ENCODE measurements at regions not wholly inside any gene's neighbourhood (a gene's known extent, or its start where the extent isn't known, plus 50 kb on each side); places are given as distances from the start of the nearest gene placed in this dataset.

DNA sequence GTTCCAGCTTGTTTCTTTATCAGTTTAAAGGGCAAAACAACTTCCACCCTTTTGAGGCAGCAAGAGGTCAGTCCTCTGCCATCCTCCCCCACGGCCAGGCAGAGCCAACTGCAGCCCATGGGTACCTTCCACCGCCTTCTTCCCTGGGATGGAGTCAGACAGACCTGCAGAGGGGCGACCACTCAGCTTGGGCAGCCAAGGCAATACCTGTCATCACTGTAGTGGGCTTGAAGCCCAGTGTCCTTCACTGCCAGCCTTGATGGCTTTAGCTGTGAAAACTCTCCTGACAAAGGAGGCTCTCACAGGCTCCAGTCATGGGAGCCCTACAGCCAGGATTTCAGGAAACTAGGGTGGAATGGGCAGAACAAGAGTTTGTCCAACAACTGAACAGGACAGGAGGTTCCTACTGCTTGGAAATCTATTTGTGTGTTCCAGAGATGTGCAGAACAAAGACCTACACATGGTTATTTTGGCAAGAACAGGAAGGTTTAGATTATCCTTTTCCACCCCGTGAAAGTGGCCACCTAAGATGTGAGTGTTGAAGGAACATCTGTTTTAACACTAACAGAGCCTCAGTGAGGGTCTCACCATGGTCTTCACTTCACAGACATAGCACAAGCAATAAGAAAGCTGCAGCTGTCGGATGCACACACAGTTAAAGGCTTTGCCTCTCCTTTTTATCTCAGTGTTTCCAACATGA lies 93.9 kb upstream of the RMDN2 start:
- TF ChIP-seq, protein P1, sequence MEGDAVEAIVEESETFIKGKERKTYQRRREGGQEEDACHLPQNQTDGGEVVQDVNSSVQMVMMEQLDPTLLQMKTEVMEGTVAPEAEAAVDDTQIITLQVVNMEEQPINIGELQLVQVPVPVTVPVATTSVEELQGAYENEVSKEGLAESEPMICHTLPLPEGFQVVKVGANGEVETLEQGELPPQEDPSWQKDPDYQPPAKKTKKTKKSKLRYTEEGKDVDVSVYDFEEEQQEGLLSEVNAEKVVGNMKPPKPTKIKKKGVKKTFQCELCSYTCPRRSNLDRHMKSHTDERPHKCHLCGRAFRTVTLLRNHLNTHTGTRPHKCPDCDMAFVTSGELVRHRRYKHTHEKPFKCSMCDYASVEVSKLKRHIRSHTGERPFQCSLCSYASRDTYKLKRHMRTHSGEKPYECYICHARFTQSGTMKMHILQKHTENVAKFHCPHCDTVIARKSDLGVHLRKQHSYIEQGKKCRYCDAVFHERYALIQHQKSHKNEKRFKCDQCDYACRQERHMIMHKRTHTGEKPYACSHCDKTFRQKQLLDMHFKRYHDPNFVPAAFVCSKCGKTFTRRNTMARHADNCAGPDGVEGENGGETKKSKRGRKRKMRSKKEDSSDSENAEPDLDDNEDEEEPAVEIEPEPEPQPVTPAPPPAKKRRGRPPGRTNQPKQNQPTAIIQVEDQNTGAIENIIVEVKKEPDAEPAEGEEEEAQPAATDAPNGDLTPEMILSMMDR (IDR thresholded peaks at IDR 0.05; ENCODE audit: unreplicated experiment) = no peak
- no peak overlapping the region for H3K4me3 Mint-ChIP-seq (ENCODE audit: unreplicated experiment)
- H3K36me3 Mint-ChIP-seq (ENCODE audit: low read depth, unreplicated experiment) = no peaks in the 10 kb centered on the region
- peaks cover 9% of the 10 kb centered on the region for H3K4me1 Mint-ChIP-seq (ENCODE audit: unreplicated experiment)
- no peak for DNase-seq (ENCODE audit: low spot score)
- H3K9me3 Mint-ChIP-seq (ENCODE audit: unreplicated experiment) = no peaks in the 10 kb centered on the region
- no peaks in the 10 kb centered on the region for H3K27me3 Mint-ChIP-seq (ENCODE audit: unreplicated experiment)
- H3K27ac Mint-ChIP-seq (ENCODE audit: unreplicated experiment) = no peak overlapping the region

DNA sequence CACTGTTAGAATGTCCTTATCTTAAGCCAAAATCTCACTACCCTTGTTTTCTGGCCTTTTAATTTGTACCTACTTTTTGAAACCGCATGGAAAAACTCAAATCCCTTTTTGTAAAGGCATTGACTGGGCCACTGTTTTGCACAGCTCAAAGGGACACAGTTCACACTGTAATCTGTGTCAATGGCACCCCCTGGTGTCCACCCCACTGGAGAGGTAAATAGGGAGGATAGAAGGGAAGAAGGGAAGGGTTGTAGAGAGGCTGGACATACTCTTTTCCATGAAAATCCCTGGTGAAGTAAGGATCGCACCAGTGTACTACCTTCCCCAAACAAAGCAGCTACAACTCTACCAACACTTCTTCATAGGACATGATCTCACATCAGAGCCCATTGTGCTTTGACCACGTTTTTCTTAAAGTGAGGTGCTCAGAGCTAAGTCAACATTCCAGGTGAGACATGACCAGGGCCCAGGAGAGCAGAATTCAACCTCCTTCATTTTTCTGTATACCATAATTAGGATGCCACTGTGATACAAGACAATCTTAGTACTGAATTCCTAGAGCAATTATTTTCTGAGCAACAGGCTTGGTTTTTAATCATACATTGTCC lies 92.4 kb upstream of the RMDN2 start:
- Mint-ChIP-seq H3K27ac (ENCODE audit: unreplicated experiment) (no peak overlapping the region), H3K4me1 (ENCODE audit: unreplicated experiment) (peaks cover 18% of the 10 kb centered on the region), H3K4me3 (ENCODE audit: unreplicated experiment) (no peak overlapping the region), H3K36me3 (ENCODE audit: low read depth, unreplicated experiment) (no peaks in the 10 kb centered on the region), H3K9me3 (ENCODE audit: unreplicated experiment) (no peaks in the 10 kb centered on the region), H3K27me3 (ENCODE audit: unreplicated experiment) (no peaks in the 10 kb centered on the region)
- TF ChIP-seq, protein P1 (IDR thresholded peaks at IDR 0.05; ENCODE audit: unreplicated experiment) = peak; percentile 66
- peak; percentile 88 for DNase-seq (ENCODE audit: low spot score)

DNA sequence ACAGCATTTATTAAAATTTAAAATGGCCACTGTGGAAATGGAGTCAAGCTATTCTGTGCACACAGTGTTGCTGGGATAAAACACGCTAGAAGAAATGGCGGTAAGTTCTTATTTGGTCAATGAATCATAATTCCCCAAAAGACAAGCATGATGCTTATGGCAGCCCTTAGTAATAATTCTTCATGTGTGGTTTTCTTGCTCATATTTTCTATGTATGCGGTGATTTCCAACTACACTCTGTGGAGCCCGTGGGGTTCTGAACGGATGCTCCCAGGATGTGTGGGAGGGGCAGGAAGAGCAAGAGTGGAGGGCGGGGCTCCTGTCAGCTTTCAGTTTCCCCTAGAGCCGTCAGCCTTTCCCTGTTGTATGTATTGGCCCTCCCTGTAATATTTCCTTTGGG lies 91.7 kb upstream of the RMDN2 start:
- Mint-ChIP-seq H3K4me1 (ENCODE audit: unreplicated experiment) (peaks cover 20% of the 10 kb centered on the region), H3K4me3 (ENCODE audit: unreplicated experiment) (no peak overlapping the region), H3K27ac (ENCODE audit: unreplicated experiment) (no peak overlapping the region), H3K27me3 (ENCODE audit: unreplicated experiment) (no peaks in the 10 kb centered on the region), H3K9me3 (ENCODE audit: unreplicated experiment) (no peaks in the 10 kb centered on the region), H3K36me3 (ENCODE audit: low read depth, unreplicated experiment) (no peaks in the 10 kb centered on the region)
- no peak for DNase-seq (ENCODE audit: low spot score)
- TF ChIP-seq, protein P1 (IDR thresholded peaks at IDR 0.05; ENCODE audit: unreplicated experiment) = no peak

DNA sequence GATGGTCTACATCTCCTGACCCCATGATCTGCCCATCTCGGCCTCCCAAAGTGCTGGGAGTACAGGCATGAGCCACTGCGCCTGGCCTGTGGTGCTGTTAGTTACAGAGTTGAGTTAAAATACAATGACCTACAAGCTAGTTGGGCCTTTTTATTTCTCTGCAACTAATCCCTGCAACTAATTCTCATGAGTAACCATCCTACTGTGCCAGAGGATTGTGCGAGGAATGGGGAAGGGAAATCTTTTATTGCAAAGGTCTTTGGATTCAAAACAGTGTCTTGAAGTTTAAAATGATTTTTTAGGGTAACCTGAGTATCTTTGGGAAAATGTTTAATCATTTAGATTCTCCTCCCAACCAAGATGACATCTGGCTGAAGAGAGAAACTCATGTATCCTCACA lies 88.8 kb upstream of the RMDN2 start:
- Mint-ChIP-seq H3K4me1 (ENCODE audit: unreplicated experiment) (peaks cover 12% of the 10 kb centered on the region), H3K27ac (ENCODE audit: unreplicated experiment) (no peak overlapping the region), H3K36me3 (ENCODE audit: low read depth, unreplicated experiment) (no peaks in the 10 kb centered on the region), H3K27me3 (ENCODE audit: unreplicated experiment) (no peaks in the 10 kb centered on the region), H3K9me3 (ENCODE audit: unreplicated experiment) (no peaks in the 10 kb centered on the region), H3K4me3 (ENCODE audit: unreplicated experiment) (no peak overlapping the region)
- DNase-seq (ENCODE audit: low spot score) = no peak
- TF ChIP-seq, protein P1 (IDR thresholded peaks at IDR 0.05; ENCODE audit: unreplicated experiment) = no peak

DNA sequence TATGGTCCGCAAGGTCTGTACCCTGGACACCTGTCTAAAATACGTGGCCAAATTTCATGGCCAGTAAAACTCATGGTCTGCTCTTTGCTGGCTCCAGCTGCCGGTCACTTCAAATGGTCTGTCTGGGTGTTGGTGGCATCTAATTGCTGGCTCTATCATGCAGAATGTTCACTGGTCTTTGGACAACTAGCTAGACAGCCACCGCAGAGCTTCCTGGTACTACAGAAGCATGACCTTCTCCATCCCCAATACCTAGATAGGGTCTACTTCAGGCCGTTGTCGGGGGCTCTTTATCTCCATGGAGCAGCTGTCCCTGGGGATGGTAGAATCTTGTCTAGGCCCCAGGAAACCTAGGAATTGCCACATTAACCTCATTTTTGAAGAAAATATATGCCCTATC lies 88.4 kb upstream of the RMDN2 start:
- Mint-ChIP-seq H3K27ac (ENCODE audit: unreplicated experiment) (peak overlapping the region; percentile 54), H3K9me3 (ENCODE audit: unreplicated experiment) (no peaks in the 10 kb centered on the region), H3K36me3 (ENCODE audit: low read depth, unreplicated experiment) (no peaks in the 10 kb centered on the region), H3K4me3 (ENCODE audit: unreplicated experiment) (no peak overlapping the region), H3K27me3 (ENCODE audit: unreplicated experiment) (peaks cover 2% of the 10 kb centered on the region), H3K4me1 (ENCODE audit: unreplicated experiment) (peaks cover 12% of the 10 kb centered on the region)
- DNase-seq (ENCODE audit: low spot score) = no peak
- TF ChIP-seq, protein P1 (IDR thresholded peaks at IDR 0.05; ENCODE audit: unreplicated experiment) = no peak
